ENCODE measurements at regions not wholly inside any gene's neighbourhood (a gene's known extent, or its start where the extent isn't known, plus 50 kb on each side); places are given as distances from the start of the nearest gene placed in this dataset.

DNA sequence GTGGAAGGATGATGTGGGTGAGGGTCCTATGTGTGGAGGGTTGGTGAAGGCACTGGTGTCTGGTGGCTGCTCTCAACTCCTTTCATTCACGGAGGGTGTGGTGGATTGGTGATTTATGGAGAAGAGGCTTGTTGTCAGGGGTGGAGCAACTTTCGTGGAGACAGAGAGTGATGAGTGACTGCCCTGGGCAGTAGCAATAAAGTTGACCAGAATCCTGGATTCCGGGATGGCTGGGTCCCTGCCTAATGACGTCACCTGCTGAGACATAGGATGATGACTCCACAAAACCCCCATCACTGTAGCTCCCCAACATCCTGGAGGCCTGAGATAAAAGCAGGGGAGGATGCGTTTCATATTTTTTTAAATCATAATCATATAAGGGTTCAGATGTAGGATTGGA is 193.0 kb downstream of the ACKR3 start:
- H3K4me1 Mint-ChIP-seq (ENCODE audit: insufficient read depth, unreplicated experiment): no peaks in the 10 kb centered on the region
- no peak overlapping the region for H3K4me3 Mint-ChIP-seq (ENCODE audit: unreplicated experiment)
- CTCF ChIA-PET: no interaction called here
- no peaks in the 10 kb centered on the region for H3K27me3 Mint-ChIP-seq (ENCODE audit: insufficient read depth, unreplicated experiment)
- DNase-seq (ENCODE audit: unreplicated experiment): no peak
- intact Hi-C loops (cut with micrococcal nuclease): no loop called here
- no TSS peak for BruUV-seq (replicated peaks)
- TF ChIP-seq, protein P1, sequence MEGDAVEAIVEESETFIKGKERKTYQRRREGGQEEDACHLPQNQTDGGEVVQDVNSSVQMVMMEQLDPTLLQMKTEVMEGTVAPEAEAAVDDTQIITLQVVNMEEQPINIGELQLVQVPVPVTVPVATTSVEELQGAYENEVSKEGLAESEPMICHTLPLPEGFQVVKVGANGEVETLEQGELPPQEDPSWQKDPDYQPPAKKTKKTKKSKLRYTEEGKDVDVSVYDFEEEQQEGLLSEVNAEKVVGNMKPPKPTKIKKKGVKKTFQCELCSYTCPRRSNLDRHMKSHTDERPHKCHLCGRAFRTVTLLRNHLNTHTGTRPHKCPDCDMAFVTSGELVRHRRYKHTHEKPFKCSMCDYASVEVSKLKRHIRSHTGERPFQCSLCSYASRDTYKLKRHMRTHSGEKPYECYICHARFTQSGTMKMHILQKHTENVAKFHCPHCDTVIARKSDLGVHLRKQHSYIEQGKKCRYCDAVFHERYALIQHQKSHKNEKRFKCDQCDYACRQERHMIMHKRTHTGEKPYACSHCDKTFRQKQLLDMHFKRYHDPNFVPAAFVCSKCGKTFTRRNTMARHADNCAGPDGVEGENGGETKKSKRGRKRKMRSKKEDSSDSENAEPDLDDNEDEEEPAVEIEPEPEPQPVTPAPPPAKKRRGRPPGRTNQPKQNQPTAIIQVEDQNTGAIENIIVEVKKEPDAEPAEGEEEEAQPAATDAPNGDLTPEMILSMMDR (IDR thresholded peaks at IDR 0.05; ENCODE audit: unreplicated experiment): no peak
- H3K9me3 Mint-ChIP-seq (ENCODE audit: unreplicated experiment): no peaks in the 10 kb centered on the region
- POLR2A ChIA-PET: no interaction called here
- H3K27ac Mint-ChIP-seq (ENCODE audit: low read depth, unreplicated experiment): no peak overlapping the region
- peaks cover 4% of the 10 kb centered on the region for H3K36me3 Mint-ChIP-seq (ENCODE audit: insufficient read depth, unreplicated experiment)

DNA sequence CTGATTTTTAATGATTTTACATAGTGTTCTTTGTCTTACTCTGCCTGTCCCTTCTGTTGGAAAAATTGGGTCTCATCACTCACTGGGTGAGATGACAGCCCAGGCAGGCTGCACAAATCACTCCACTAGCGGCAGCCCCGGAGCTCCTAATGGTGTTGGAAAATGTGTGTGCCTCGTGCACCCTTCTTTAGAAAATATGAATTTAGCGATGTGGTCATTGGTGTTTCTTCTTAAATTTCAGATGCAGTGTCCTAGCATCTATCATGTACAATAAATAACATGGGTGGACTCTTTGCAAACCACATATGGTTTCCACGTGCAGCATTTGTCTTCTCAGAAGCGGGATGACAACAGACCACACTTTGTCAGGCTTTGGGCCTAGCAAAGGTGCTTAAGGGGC is 194.2 kb downstream of the ACKR3 start:
- Mint-ChIP-seq H3K27me3 (ENCODE audit: insufficient read depth, unreplicated experiment) (no peaks in the 10 kb centered on the region), H3K9me3 (ENCODE audit: unreplicated experiment) (no peaks in the 10 kb centered on the region), H3K4me1 (ENCODE audit: insufficient read depth, unreplicated experiment) (peaks cover 3% of the 10 kb centered on the region), H3K27ac (ENCODE audit: low read depth, unreplicated experiment) (no peak overlapping the region), H3K4me3 (ENCODE audit: unreplicated experiment) (no peak overlapping the region), H3K36me3 (ENCODE audit: insufficient read depth, unreplicated experiment) (peaks cover 4% of the 10 kb centered on the region)
- ChIA-PET CTCF (no interaction called here), POLR2A (interaction anchor here (1.0 kb wide), 1 partner anchor 18 kb away, joined by 4 read pairs; no protein-coding TSS in a partner anchor)
- intact Hi-C loops (cut with micrococcal nuclease): no loop called here
- no peak for DNase-seq (ENCODE audit: unreplicated experiment)
- TF ChIP-seq, protein P1 (IDR thresholded peaks at IDR 0.05; ENCODE audit: unreplicated experiment): no peak
- BruUV-seq (replicated peaks): no TSS peak

DNA sequence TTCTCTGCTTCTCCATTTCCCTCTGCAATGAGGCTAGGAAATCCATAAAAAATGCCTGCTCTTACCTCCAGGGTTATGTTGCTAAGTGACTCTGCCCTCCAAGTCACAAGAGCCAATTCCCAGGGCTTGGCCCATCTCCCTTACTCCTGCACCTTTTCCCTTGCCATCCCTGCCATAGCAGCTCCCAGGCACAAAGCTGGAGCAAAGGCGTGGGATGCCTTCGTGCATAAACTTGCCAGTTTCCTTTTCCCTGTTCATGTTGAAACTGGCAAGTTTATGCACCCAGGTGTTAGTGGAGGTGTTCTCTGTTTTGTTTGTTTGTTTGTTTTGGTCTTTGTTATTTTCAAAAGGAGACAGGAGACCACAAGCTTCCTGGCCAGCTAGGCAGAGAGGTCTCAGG is 195.1 kb downstream of the ACKR3 start:
- intact Hi-C loops (cut with micrococcal nuclease): no loop called here
- H3K36me3 Mint-ChIP-seq (ENCODE audit: insufficient read depth, unreplicated experiment): peaks cover 4% of the 10 kb centered on the region

DNA sequence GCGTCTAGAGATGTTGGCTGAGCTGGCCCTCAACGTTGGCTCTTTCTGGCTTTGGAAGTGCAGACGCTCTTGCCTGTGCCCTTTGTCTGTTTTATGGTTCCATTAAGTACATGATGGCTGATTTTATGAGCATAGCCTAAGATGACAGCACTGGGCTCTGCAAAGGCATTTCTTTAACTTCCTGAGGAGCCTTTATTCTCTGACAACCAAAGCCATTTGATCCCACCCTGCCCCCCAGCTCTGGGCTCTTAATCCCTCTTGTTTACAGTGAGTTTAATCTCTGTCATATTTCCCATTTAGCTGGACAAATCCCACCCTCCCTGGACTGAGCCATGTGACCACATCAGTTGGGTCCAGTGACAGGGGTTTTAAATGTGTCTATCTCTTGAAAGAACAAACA is 195.9 kb downstream of the ACKR3 start:
- TF ChIP-seq, protein P1 (IDR thresholded peaks at IDR 0.05; ENCODE audit: unreplicated experiment): no peak
- intact Hi-C loops (cut with micrococcal nuclease): no loop called here
- no peak overlapping the region for H3K27ac Mint-ChIP-seq (ENCODE audit: low read depth, unreplicated experiment)
- peaks cover 20% of the 10 kb centered on the region for H3K4me1 Mint-ChIP-seq (ENCODE audit: insufficient read depth, unreplicated experiment)
- no peak overlapping the region for H3K4me3 Mint-ChIP-seq (ENCODE audit: unreplicated experiment)
- CTCF ChIA-PET: interaction anchor here (0.6 kb wide), 1 partner anchor 327 kb away, joined by 3 read pairs; no protein-coding TSS in a partner anchor
- DNase-seq (ENCODE audit: unreplicated experiment): no peak
- no TSS peak for BruUV-seq (replicated peaks)
- H3K9me3 Mint-ChIP-seq (ENCODE audit: unreplicated experiment): no peaks in the 10 kb centered on the region
- H3K36me3 Mint-ChIP-seq (ENCODE audit: insufficient read depth, unreplicated experiment): peaks cover 6% of the 10 kb centered on the region
- POLR2A ChIA-PET: interaction anchor here (0.6 kb wide), 2 partner anchors 38 to 927 kb away, joined by 3 read pairs; no protein-coding TSS in a partner anchor
- H3K27me3 Mint-ChIP-seq (ENCODE audit: insufficient read depth, unreplicated experiment): no peaks in the 10 kb centered on the region

More for the DNA sequence above, 195.1 kb downstream of the ACKR3 start:
- CTCF ChIA-PET: interaction anchor here (0.6 kb wide), 1 partner anchor 328 kb away, joined by 3 read pairs; no protein-coding TSS in a partner anchor
- BruUV-seq (replicated peaks): no TSS peak
- Mint-ChIP-seq H3K4me3 (ENCODE audit: unreplicated experiment) (no peak overlapping the region), H3K9me3 (ENCODE audit: unreplicated experiment) (no peaks in the 10 kb centered on the region), H3K27me3 (ENCODE audit: insufficient read depth, unreplicated experiment) (no peaks in the 10 kb centered on the region), H3K4me1 (ENCODE audit: insufficient read depth, unreplicated experiment) (peaks cover 12% of the 10 kb centered on the region), H3K27ac (ENCODE audit: low read depth, unreplicated experiment) (no peak overlapping the region)
- no peak for DNase-seq (ENCODE audit: unreplicated experiment)
- TF ChIP-seq, protein P1 (IDR thresholded peaks at IDR 0.05; ENCODE audit: unreplicated experiment): no peak
- POLR2A ChIA-PET: interaction anchor here (0.6 kb wide), 2 partner anchors 39 to 219 kb away, joined by 3 to 4 read pairs; no protein-coding TSS in a partner anchor

Data from MCF 10A (cell line).